Adipocyte (in vitro differentiated cells): ENCODE measurements at regions not wholly inside any gene's neighbourhood (a gene's known extent, or its start where the extent isn't known, plus 50 kb on each side); places are given as distances from the start of the nearest gene placed in this dataset.

Source experiments
- DNase-seq: peaks from one replicate; pipeline ENCODE4 v3.0.0-alpha.2; 2015; ENCODE audit warnings: low read depth
- H3K27me3 ChIP-seq: replicated peaks from 2 replicates; pipeline ENCODE4 v1.7.0; 2013; ENCODE audit warnings: mild to moderate bottlenecking, low read length, moderate library complexity; ENCODE audit not compliant: control insufficient read depth, insufficient read depth
- H3K36me3 ChIP-seq: 2 replicates; pipeline ENCODE4 v1.7.0; 2013; ENCODE audit warnings: low read length, mild to moderate bottlenecking, moderate library complexity; ENCODE audit not compliant: control insufficient read depth, insufficient read depth, severe bottlenecking
- H3K4me1 ChIP-seq: 2 replicates; pipeline ENCODE4 v1.7.0; 2013; ENCODE audit warnings: mild to moderate bottlenecking, low read length, moderate library complexity; ENCODE audit not compliant: control insufficient read depth, insufficient read depth
- H3K4me3 ChIP-seq: 2 replicates; pipeline ENCODE4 v1.7.0; 2013; ENCODE audit warnings: mild to moderate bottlenecking, low read length, moderate library complexity
- H3K9ac ChIP-seq: 2 replicates; pipeline ENCODE4 v1.7.0; 2013; ENCODE audit warnings: mild to moderate bottlenecking, low read length, moderate library complexity
- H3K9me3 ChIP-seq: 2 replicates; pipeline ENCODE4 v1.7.0; 2013; ENCODE audit warnings: mild to moderate bottlenecking, low read length, moderate library complexity; ENCODE audit not compliant: control insufficient read depth

DNA sequence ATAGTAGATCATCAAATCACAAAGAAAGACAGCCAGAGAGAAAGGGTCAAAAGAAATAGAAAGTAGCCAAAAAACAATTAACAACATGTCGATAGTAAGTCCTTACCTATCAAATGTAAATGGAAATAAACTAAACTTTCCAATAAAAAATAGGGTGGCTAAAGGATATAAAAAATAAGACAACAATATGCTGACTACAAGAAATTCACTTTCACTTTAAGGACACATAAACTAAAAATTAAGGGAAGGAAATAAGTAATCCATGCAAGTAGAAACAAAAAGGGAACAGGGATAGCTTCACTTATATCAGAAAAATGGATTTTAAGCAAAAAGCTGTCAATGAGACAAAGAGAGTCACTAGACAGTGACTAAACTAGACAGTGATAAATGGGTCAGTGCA is 903.9 kb upstream of the ZEB2 start:
- Histone ChIP-seq H3K4me3 (no peak overlapping the region), H3K36me3 (no peaks in the 10 kb centered on the region), H3K9me3 (peaks cover 24% of the 10 kb centered on the region), H3K9ac (no peak overlapping the region), H3K4me1 (no peaks in the 10 kb centered on the region), H3K27me3 (no peaks in the 10 kb centered on the region)
- DNase-seq = no peak

GRCh38 chr2:145422576-145422975 is 902.7 kb upstream of the ZEB2 start:
- H3K4me1 ChIP-seq = no peaks in the 10 kb centered on the region
- peaks cover 24% of the 10 kb centered on the region for H3K9me3 ChIP-seq
- H3K4me3 ChIP-seq = no peak overlapping the region
- no peaks in the 10 kb centered on the region for H3K27me3 ChIP-seq
- H3K36me3 ChIP-seq = no peaks in the 10 kb centered on the region
- no peak overlapping the region for H3K9ac ChIP-seq
- no peak for DNase-seq

- Histone ChIP-seq H3K9ac (no peak overlapping the region), H3K36me3 (no peaks in the 10 kb centered on the region), H3K4me3 (no peak overlapping the region), H3K4me1 (no peaks in the 10 kb centered on the region), H3K27me3 (no peaks in the 10 kb centered on the region), H3K9me3 (peaks cover 24% of the 10 kb centered on the region)
- no peak for DNase-seq
These were observed 901.9 kb upstream of the ZEB2 start for GRCh38 chr2:145421841-145422240.

DNA sequence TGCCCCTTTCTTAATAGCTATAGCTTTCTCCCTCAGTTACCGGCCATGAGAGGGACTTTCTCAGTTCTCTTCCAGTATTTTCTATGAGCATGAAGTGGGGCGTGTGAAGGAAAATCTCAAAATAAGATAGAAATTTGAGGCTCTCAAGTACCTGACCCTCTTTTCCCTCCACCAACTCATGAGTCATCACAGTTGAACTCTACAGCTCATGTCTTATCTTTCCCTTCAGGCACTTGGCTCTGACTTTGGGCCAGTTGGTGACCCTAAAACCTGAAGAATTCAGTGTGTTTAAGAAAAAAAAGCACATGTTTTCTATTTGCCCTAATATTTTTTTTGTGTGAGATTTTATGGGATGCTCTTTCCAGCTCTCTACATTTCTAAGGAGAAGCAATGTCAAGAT is 896.7 kb upstream of the ZEB2 start:
- Histone ChIP-seq H3K9me3 (peaks cover 23% of the 10 kb centered on the region), H3K36me3 (no peaks in the 10 kb centered on the region), H3K4me1 (no peaks in the 10 kb centered on the region), H3K4me3 (no peak overlapping the region), H3K9ac (no peak overlapping the region), H3K27me3 (no peaks in the 10 kb centered on the region)
- no peak for DNase-seq

DNA sequence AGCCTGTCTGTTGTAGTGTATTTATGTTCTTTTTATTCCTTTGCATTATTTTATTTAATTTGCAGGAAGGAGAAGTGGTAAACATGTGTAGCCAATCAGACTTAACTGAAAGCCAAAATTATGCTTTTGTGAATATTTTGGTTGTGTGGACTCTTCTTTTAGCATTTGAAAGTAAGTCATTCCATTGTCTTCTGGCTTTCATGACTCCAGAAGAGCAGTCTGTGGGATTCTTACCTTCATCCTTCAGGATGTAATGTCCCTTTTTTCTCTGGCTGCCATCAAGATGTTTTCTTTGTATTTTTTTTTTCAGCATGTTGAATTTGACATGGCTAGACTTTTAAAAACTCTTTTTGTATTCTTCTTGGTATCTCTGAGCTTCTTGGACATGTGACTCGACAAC is 895.2 kb upstream of the ZEB2 start:
- no peaks in the 10 kb centered on the region for H3K36me3 ChIP-seq
- H3K4me1 ChIP-seq = no peaks in the 10 kb centered on the region
- H3K4me3 ChIP-seq = no peak overlapping the region
- peaks cover 14% of the 10 kb centered on the region for H3K9me3 ChIP-seq
- DNase-seq = no peak
- H3K9ac ChIP-seq = no peak overlapping the region
- H3K27me3 ChIP-seq = no peaks in the 10 kb centered on the region

- Histone ChIP-seq H3K4me3 (no peak overlapping the region), H3K4me1 (no peaks in the 10 kb centered on the region), H3K27me3 (no peaks in the 10 kb centered on the region), H3K36me3 (no peaks in the 10 kb centered on the region), H3K9me3 (peaks cover 14% of the 10 kb centered on the region), H3K9ac (no peak overlapping the region)
- no peak for DNase-seq
These were observed 893.5 kb upstream of the ZEB2 start for GRCh38 chr2:145413261-145414030.

- no peak for DNase-seq
- Histone ChIP-seq H3K4me3 (no peak overlapping the region), H3K9ac (no peak overlapping the region), H3K9me3 (peaks cover 14% of the 10 kb centered on the region), H3K36me3 (no peaks in the 10 kb centered on the region), H3K4me1 (no peaks in the 10 kb centered on the region), H3K27me3 (no peaks in the 10 kb centered on the region)
These were observed 892.2 kb upstream of the ZEB2 start for GRCh38 chr2:145412155-145412554.

- no peaks in the 10 kb centered on the region for H3K27me3 ChIP-seq
- H3K9me3 ChIP-seq = peaks cover 14% of the 10 kb centered on the region
- no peaks in the 10 kb centered on the region for H3K36me3 ChIP-seq
- H3K4me3 ChIP-seq = no peak overlapping the region
- DNase-seq = no peak
- H3K9ac ChIP-seq = no peak overlapping the region
- H3K4me1 ChIP-seq = no peaks in the 10 kb centered on the region
These were observed 891.6 kb upstream of the ZEB2 start for GRCh38 chr2:145411493-145411892.

GRCh38 chr2:145410086-145410485 is 890.2 kb upstream of the ZEB2 start:
- no peak overlapping the region for H3K4me3 ChIP-seq
- peaks cover 9% of the 10 kb centered on the region for H3K9me3 ChIP-seq
- H3K4me1 ChIP-seq = no peaks in the 10 kb centered on the region
- H3K27me3 ChIP-seq = no peaks in the 10 kb centered on the region
- no peak overlapping the region for H3K9ac ChIP-seq
- DNase-seq = peak; percentile 42
- no peaks in the 10 kb centered on the region for H3K36me3 ChIP-seq

DNA sequence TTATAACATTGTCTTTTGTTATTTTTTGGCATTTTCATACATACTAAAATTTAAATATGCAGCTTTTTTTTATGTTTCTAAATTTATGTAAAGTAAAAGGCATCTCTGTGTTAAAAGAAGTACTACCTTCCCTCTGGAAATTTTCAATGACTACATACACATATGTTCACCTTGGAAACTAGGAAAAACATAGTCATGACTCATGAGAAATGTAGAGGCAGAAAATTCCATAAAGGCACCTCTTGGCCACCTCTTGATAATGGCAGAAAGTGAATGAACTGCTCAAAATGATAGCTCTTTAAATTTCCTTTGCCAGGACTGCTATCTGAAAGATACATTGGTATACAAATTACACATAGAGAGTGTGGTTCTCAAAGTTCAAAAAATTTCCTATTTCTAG is 889.1 kb upstream of the ZEB2 start:
- no peak for DNase-seq
- Histone ChIP-seq H3K9ac (no peak overlapping the region), H3K27me3 (no peaks in the 10 kb centered on the region)

DNA sequence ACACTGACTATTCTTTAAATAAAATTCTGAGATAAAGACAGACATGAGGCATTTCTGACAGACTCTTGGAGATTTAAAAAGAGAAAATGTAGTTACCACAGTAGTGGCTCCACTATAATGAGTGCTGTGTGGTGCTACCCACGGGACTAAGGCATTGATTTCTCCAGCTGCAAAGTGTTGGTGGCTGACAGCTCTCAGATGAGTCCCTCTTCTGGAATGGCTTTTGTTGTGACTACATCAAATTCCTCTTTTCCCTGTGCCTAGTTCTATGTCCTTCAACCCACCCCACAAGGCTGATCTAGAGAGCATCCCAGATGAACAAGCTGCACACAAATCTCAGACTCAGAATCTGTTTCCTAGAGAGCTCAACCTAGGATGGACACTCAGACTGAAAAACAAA is 884.8 kb upstream of the ZEB2 start:
- Histone ChIP-seq H3K9me3 (no peaks in the 10 kb centered on the region), H3K27me3 (no peaks in the 10 kb centered on the region), H3K9ac (no peak overlapping the region), H3K4me1 (no peaks in the 10 kb centered on the region), H3K4me3 (no peak overlapping the region), H3K36me3 (no peaks in the 10 kb centered on the region)
- peak; percentile 1 for DNase-seq

More for the DNA sequence above, 889.1 kb upstream of the ZEB2 start:
- H3K4me3 ChIP-seq = no peak overlapping the region
- H3K4me1 ChIP-seq = no peaks in the 10 kb centered on the region
- no peaks in the 10 kb centered on the region for H3K9me3 ChIP-seq
- no peaks in the 10 kb centered on the region for H3K36me3 ChIP-seq

DNA sequence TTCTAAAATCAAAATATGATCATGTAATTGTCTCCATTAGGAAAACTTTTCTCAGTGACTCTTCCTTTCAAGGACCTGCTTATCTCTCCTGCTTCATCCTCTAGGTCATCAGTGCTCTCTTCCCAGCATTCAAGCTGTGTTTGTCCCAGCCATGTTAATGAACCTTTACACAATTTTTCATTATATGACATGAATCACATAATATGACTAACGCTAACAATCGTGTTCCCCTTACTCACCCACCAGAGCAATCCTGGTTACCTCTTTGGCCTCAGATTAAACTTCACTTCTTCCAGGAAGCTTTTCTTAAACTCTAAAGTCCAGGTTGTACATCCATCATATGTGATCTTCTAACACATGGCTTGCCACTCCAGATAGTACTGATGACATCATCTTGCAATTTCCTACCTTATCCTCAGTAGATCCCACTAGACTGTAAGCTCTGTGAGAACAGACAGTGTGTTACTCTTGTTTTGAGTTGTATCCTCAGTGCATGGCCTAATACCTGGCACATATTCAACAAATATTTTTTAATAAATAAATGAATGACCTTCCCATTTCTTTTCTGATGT is 882.9 kb upstream of the ZEB2 start:
- no peaks in the 10 kb centered on the region for H3K9me3 ChIP-seq
- no peaks in the 10 kb centered on the region for H3K36me3 ChIP-seq
- H3K27me3 ChIP-seq = no peaks in the 10 kb centered on the region
- H3K4me1 ChIP-seq = no peaks in the 10 kb centered on the region
- no peak overlapping the region for H3K9ac ChIP-seq
- no peak overlapping the region for H3K4me3 ChIP-seq
- DNase-seq = no peak
